Activated naive CD4-positive, alpha-beta T cell treated with anti-CD3 and anti-CD28 coated beads for 36 hours (primary cell): ENCODE measurements at regions not wholly inside any gene's neighbourhood (a gene's known extent, or its start where the extent isn't known, plus 50 kb on each side); places are given as distances from the start of the nearest gene placed in this dataset.

ENCODE experiments used
- CTCF ChIA-PET: fragments of 350-600 bp; sonication (Branson Sonifier 250); formaldehyde crosslinking; loops from one replicate; lab custom pipeline; 2021; ENCODE audit warnings: antibody characterized with exemption; lab: Charles Lee
- DNase-seq: peaks from one replicate; pipeline ENCODE4 v3.0.0-alpha.2; 2020
- H3K27ac Mint-ChIP-seq: one replicate; pipeline ENCODE4 v1.8.0; 2021; ENCODE audit warnings: mild to moderate bottlenecking, mixed read lengths
- H3K27me3 Mint-ChIP-seq: one replicate; pipeline ENCODE4 v1.8.0; 2021; ENCODE audit warnings: low read depth, mixed read lengths
- H3K36me3 Mint-ChIP-seq: one replicate; pipeline ENCODE4 v1.8.0; 2021; ENCODE audit warnings: low read depth, mixed read lengths
- H3K4me1 Mint-ChIP-seq: one replicate; pipeline ENCODE4 v1.8.0; 2021; ENCODE audit warnings: low read depth, mixed read lengths
- H3K4me3 Mint-ChIP-seq: one replicate; pipeline ENCODE4 v1.8.0; 2021; ENCODE audit warnings: mild to moderate bottlenecking, moderate library complexity, mixed read lengths
- H3K9me3 Mint-ChIP-seq: one replicate; pipeline ENCODE4 v1.8.0; 2021; ENCODE audit warnings: mixed read lengths
- intact Hi-C: fragments of 100-400 bp; cut with micrococcal nuclease; formaldehyde crosslinking; loops from one replicate; pipeline ENCODE4 v1.15.1; 2023

DNA sequence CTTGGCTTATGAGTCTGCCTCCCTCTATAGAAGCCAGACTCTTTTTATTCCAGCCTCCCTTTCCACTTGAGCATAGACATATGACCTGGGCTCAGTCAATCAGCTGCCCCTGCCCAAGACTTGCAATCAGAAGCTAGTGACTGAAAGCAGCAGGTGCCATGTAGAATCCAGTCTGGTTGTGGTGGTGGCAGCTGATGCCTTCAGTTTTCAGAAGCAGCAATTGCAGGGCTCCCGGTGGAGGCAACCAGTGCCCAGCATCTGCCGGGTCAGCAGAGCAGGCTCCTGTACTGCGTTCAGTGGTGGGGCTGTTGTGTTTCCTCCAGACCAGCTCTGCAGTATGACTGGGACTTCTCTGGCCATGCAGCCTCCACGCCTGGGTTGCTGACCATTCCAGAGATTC lies 53.9 kb upstream of the PALM2AKAP2 start:
- H3K27ac Mint-ChIP-seq = no peak overlapping the region
- CTCF ChIA-PET = no interaction called here
- no peak for DNase-seq

DNA sequence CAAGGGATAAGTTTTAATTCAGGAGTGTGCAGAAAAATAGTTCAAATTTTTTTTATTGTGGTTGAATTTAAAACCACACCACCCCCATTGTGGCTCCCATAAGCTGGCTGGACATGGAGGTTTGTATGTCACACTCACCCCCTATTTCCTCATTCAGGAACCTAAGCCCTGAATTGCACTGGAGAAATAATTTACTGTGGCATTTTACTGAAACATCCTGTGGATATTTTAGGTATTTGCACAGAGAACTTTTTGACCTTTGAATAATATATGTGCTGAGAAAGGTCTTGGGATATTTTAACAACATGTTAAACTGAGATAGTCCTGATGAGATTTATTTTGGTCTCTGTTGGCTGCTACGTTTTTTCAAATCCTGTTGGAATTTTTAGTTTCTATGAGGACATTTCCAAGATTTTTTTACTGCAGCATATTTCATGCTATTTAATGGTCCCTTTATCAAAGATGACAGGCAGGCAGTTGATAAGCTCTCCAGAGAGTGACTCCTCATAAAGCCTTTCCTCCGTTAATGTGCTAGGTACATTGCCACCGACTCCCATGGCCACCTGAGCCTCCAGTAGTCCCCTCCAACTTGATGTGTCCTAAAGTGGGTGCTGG lies 51.2 kb upstream of the PALM2AKAP2 start:
- H3K36me3 Mint-ChIP-seq = no peaks in the 10 kb centered on the region
- H3K9me3 Mint-ChIP-seq = no peaks in the 10 kb centered on the region
- no peak overlapping the region for H3K4me3 Mint-ChIP-seq
- peaks cover 16% of the 10 kb centered on the region for H3K27me3 Mint-ChIP-seq
- H3K27ac Mint-ChIP-seq = no peak overlapping the region
- CTCF ChIA-PET = no interaction called here
- DNase-seq = no peak
- H3K4me1 Mint-ChIP-seq = no peaks in the 10 kb centered on the region
- intact Hi-C loops = no loop called here

More for the DNA sequence above, 53.9 kb upstream of the PALM2AKAP2 start:
- Mint-ChIP-seq H3K27me3 (peaks cover 12% of the 10 kb centered on the region), H3K4me1 (no peaks in the 10 kb centered on the region), H3K4me3 (no peak overlapping the region), H3K9me3 (no peaks in the 10 kb centered on the region), H3K36me3 (no peaks in the 10 kb centered on the region)
- intact Hi-C loops = no loop called here

DNA sequence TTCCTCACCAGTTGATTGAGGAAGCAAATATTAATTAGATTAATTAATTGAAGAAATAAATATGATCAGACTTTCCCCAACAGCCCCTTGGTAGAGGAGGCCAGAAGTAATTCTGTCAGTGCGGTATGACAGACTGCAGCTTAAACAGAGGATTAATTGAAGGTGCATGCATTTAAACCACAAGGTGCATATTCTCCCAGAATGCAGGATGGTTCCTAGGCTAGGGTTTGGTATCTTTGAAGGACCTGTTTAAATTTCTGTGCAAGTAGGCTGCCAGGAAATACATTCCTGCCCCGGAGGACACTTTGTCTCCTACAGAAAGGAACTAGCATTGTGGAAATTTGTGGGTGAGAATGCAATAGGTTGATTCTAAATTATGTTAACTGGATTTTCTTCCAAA lies 50.5 kb upstream of the PALM2AKAP2 start:
- CTCF ChIA-PET = no interaction called here
- intact Hi-C loops = no loop called here
- Mint-ChIP-seq H3K9me3 (no peaks in the 10 kb centered on the region), H3K27me3 (peaks cover 16% of the 10 kb centered on the region), H3K27ac (no peak overlapping the region), H3K4me3 (no peak overlapping the region), H3K4me1 (no peaks in the 10 kb centered on the region), H3K36me3 (no peaks in the 10 kb centered on the region)
- DNase-seq = no peak
